GM06990 (cell line): ENCODE measurements at regions not wholly inside any gene's neighbourhood (a gene's known extent, or its start where the extent isn't known, plus 50 kb on each side); places are given as distances from the start of the nearest gene placed in this dataset.

Experiments used
- DNase-seq: peaks from one replicate; pipeline ENCODE4 v3.0.0-alpha.2; 2011; ENCODE audit not compliant: insufficient read length; ENCODE audit errors: extremely low read depth
- H3K27me3 ChIP-seq: replicated peaks from 2 replicates; pipeline ENCODE4 v1.6.0; 2011; ENCODE audit warnings: low read length; ENCODE audit not compliant: control insufficient read depth, insufficient read depth
- H3K36me3 ChIP-seq: 2 replicates; pipeline ENCODE4 v1.5.1; 2011; ENCODE audit warnings: low read length; ENCODE audit not compliant: control insufficient read depth, insufficient read depth
- H3K4me3 ChIP-seq: replicated peaks from 2 replicates; pipeline ENCODE4 v1.5.1; 2011; ENCODE audit warnings: low read depth, mild to moderate bottlenecking, control low read depth, low read length
- TF ChIP-seq, protein P1 (sequence below): IDR thresholded peaks from 2 replicates; pipeline ENCODE4 v1.5.1; 2011; ENCODE audit warnings: low read length, control low read depth, mild to moderate bottlenecking, inconsistent platforms; ENCODE audit not compliant: insufficient read depth, poor library complexity, severe bottlenecking

DNA sequence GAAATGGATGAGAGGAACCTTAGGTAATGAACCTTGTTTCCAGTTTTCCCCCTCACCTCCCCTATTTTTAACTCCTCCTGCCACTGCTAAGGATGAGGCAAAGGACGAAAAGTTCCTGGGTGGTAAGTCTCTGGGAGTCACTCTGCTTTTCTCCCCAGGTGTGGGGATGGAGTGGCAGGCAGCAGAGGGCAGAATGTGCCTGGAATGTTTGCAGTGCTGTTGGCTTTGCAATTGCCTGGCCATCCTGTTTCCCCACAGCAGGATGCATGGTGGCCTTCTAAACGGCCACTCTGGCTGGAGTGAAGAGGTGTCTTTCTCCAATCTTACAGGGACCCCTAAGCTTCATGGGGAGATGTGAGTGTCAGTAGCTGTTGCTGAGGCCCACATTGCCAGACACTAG is 432.5 kb upstream of the ZFHX3 start:
- no peak overlapping the region for H3K4me3 ChIP-seq
- no peaks in the 10 kb centered on the region; the same call in 1 of the 2 replicates for H3K27me3 ChIP-seq
- DNase-seq: no peak
- TF ChIP-seq, protein P1, sequence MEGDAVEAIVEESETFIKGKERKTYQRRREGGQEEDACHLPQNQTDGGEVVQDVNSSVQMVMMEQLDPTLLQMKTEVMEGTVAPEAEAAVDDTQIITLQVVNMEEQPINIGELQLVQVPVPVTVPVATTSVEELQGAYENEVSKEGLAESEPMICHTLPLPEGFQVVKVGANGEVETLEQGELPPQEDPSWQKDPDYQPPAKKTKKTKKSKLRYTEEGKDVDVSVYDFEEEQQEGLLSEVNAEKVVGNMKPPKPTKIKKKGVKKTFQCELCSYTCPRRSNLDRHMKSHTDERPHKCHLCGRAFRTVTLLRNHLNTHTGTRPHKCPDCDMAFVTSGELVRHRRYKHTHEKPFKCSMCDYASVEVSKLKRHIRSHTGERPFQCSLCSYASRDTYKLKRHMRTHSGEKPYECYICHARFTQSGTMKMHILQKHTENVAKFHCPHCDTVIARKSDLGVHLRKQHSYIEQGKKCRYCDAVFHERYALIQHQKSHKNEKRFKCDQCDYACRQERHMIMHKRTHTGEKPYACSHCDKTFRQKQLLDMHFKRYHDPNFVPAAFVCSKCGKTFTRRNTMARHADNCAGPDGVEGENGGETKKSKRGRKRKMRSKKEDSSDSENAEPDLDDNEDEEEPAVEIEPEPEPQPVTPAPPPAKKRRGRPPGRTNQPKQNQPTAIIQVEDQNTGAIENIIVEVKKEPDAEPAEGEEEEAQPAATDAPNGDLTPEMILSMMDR: no peak
- H3K36me3 ChIP-seq: no peaks in the 10 kb centered on the region

DNA sequence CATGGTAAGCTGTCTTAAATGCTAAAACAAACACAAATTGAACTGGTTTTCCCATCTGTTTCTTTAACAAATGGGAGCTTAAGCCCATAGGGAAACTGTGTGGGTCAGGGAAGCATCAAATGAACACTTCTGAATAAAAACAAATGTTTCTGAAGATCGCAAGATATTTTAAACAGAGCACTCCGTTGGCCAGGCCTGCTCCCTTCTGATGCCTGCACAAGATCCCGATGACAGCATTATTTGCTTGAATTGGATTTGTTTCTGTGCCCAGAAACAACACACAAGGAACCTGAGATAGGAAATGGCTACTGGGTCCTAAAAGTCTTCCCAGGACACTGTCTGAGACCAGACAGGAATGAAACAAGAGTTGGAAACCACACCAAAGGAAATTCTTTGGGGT is 425.8 kb upstream of the ZFHX3 start:
- no peaks in the 10 kb centered on the region for H3K27me3 ChIP-seq
- no peak for DNase-seq
- TF ChIP-seq, protein P1: no peak
- no peaks in the 10 kb centered on the region for H3K36me3 ChIP-seq
- no peak overlapping the region for H3K4me3 ChIP-seq

DNA sequence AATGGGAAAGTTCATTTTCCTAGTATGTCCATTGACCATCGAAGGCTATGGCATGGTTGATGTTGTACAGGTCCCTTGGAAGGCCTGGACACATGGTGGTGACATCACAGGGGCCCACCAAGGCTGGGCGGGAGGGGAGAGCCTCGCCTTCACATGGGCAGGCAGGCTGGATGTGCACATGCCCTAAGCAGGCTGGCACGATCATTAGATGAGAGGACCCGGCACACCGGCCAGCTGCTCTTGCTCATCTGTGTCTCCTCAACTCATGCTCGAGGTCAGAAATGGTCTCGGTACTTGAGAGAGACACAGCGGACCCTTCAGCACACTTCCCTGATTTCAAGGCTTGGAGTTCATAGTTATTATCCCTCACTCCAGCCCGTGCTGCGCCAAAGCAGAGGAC is 416.9 kb upstream of the ZFHX3 start:
- peaks cover 2% of the 10 kb centered on the region; the same call in 1 of the 2 replicates for H3K27me3 ChIP-seq
- TF ChIP-seq, protein P1: no peak
- H3K4me3 ChIP-seq: no peak overlapping the region
- DNase-seq: no peak
- H3K36me3 ChIP-seq: no peaks in the 10 kb centered on the region

DNA sequence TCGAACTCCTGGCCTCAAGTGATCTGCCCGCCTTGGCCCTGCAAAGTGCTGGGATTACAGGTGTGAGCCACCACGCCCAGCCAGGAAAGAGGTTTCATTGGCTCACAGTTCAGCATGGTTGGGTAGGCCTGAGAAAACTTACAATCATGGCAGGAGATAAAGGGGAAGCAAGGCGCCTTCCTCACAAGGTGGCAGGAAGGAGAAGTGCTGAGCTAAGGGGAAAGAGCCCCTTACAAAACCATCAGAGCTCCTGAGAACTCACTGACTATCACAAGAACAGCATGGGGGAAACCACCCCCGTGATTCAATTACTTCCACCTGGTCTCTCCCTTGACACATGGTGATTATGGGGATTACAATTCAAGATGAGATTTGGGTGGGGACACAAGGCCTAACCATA is 411.7 kb upstream of the ZFHX3 start:
- DNase-seq: no peak
- TF ChIP-seq, protein P1: no peak
- H3K4me3 ChIP-seq: no peak overlapping the region
- H3K36me3 ChIP-seq: no peaks in the 10 kb centered on the region
- no peaks in the 10 kb centered on the region for H3K27me3 ChIP-seq

DNA sequence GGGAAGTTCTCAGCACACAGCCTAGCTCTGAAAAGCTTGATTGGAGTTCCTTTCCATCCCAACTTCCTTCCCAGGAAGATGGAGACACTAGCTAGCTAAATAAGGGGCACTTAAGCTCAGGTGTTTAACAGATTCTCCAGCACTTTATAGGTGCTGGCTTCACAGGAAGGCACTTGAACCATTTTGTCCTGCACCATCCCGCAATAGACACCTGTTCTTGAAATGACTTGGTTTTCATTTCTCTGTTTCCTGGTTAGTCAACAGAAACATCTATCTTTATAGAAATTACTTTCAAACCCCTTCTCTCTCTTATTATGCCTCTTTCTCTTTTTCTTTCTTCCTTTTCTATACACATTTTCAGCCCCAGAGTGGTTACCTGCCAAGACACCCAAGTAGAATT is 409.9 kb upstream of the ZFHX3 start:
- Histone ChIP-seq H3K36me3 (no peaks in the 10 kb centered on the region), H3K4me3 (no peak overlapping the region), H3K27me3 (no peaks in the 10 kb centered on the region)
- DNase-seq: no peak
- TF ChIP-seq, protein P1: no peak

DNA sequence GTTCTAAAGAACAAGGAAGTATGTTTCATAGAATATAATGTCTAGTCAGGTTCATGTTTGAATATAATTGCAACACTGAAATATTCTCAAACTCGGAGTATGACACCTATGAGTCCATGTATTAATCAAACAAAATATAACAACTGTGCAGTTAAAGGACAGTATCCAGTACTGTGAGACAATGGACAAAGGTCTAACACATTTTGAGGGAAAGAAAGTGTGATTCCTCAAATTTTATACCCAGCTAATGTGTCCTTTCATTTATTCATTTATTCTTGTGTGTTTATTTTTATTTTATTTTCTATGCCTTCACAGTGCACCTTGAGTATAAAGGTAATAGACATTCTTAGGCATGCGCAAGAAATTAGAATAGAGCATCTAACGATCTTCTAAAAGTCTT is 401.0 kb upstream of the ZFHX3 start:
- Histone ChIP-seq H3K4me3 (no peak overlapping the region), H3K36me3 (no peaks in the 10 kb centered on the region), H3K27me3 (no peaks in the 10 kb centered on the region)
- TF ChIP-seq, protein P1: no peak
- DNase-seq: no peak
